ENCODE measurements at regions not wholly inside any gene's neighbourhood (a gene's known extent, or its start where the extent isn't known, plus 50 kb on each side); places are given as distances from the start of the nearest gene placed in this dataset.

- DNase-seq = no peak
These were observed 272.9 kb downstream of the PPP1R2C start for GRCh38 chrX:42505016-42505415.

GRCh38 chrX:42499620-42500019, 278.3 kb downstream of the PPP1R2C start:
- no peak for DNase-seq

GRCh38 chrX:42497356-42497755, 280.6 kb downstream of the PPP1R2C start:
- DNase-seq = no peak

GRCh38 chrX:42496239-42496638, 281.7 kb downstream of the PPP1R2C start:
- DNase-seq = no peak

GRCh38 chrX:42495139-42495538, 282.8 kb downstream of the PPP1R2C start:
- DNase-seq = no peak

GRCh38 chrX:42491137-42491907, 286.6 kb downstream of the PPP1R2C start:
- DNase-seq = no peak

- no peak for DNase-seq
These were observed 287.9 kb downstream of the PPP1R2C start for GRCh38 chrX:42490111-42490510.

GRCh38 chrX:42485601-42486000, 292.4 kb downstream of the PPP1R2C start:
- DNase-seq = no peak

- DNase-seq = no peak
These were observed 293.7 kb downstream of the PPP1R2C start for GRCh38 chrX:42484233-42484632.

GRCh38 chrX:42477396-42477795, 300.6 kb downstream of the PPP1R2C start:
- DNase-seq = no peak

GRCh38 chrX:42472727-42473126, 305.2 kb downstream of the PPP1R2C start:
- DNase-seq = no peak

GRCh38 chrX:42466332-42467046, 311.5 kb downstream of the PPP1R2C start:
- DNase-seq = no peak

GRCh38 chrX:42465821-42466220, 312.1 kb downstream of the PPP1R2C start:
- no peak for DNase-seq

GRCh38 chrX:42463706-42464490, 314.1 kb downstream of the PPP1R2C start:
- no peak for DNase-seq

- DNase-seq = no peak
These were observed 315.0 kb downstream of the PPP1R2C start for GRCh38 chrX:42462917-42463316.

- DNase-seq = no peak
These were observed 317.3 kb downstream of the PPP1R2C start for GRCh38 chrX:42460706-42461105.

GRCh38 chrX:42459735-42460134, 318.2 kb downstream of the PPP1R2C start:
- no peak for DNase-seq

- no peak for DNase-seq
These were observed 321.7 kb downstream of the PPP1R2C start for GRCh38 chrX:42456176-42456700.

GRCh38 chrX:42450228-42450627, 327.7 kb downstream of the PPP1R2C start:
- DNase-seq = no peak

GRCh38 chrX:42443267-42443666, 334.7 kb downstream of the PPP1R2C start:
- no peak for DNase-seq

GRCh38 chrX:42442745-42443144, 335.2 kb downstream of the PPP1R2C start:
- DNase-seq = no peak

GRCh38 chrX:42437211-42437610, 340.8 kb downstream of the PPP1R2C start:
- DNase-seq = no peak

GRCh38 chrX:42434458-42435166, 343.4 kb downstream of the PPP1R2C start:
- no peak for DNase-seq

Measured in activated CD8-positive, alpha-beta memory T cell treated with anti-CD3 and anti-CD28 coated beads, Interleukin-2, amount 50 U/mL, for 4 hours (primary cell).